ENCODE measurements at regions not wholly inside any gene's neighbourhood (a gene's known extent, or its start where the extent isn't known, plus 50 kb on each side); places are given as distances from the start of the nearest gene placed in this dataset.

DNA sequence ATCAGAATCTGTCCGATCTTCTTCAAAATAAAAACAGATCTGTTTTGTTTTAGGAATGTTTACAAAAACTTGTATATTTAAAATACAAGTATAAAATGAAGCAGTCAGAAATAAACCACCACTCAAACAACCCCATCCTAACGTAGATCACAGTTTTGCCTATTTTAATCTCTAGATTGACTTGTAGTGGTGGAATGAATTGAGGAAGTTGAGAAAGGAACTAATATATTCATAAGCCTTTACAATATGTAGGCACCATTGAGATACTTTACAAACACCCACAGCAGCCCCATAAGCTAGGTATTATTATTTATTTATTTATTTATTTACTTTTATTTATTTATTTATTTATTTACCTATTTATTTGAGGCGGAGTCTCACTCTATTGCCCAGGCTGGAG lies 52.3 kb upstream of the KLF3 start:
- TF ChIP-seq, protein P1, sequence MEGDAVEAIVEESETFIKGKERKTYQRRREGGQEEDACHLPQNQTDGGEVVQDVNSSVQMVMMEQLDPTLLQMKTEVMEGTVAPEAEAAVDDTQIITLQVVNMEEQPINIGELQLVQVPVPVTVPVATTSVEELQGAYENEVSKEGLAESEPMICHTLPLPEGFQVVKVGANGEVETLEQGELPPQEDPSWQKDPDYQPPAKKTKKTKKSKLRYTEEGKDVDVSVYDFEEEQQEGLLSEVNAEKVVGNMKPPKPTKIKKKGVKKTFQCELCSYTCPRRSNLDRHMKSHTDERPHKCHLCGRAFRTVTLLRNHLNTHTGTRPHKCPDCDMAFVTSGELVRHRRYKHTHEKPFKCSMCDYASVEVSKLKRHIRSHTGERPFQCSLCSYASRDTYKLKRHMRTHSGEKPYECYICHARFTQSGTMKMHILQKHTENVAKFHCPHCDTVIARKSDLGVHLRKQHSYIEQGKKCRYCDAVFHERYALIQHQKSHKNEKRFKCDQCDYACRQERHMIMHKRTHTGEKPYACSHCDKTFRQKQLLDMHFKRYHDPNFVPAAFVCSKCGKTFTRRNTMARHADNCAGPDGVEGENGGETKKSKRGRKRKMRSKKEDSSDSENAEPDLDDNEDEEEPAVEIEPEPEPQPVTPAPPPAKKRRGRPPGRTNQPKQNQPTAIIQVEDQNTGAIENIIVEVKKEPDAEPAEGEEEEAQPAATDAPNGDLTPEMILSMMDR (IDR thresholded peaks at IDR 0.05; ENCODE audit: low read depth, low read length), result no peak

DNA sequence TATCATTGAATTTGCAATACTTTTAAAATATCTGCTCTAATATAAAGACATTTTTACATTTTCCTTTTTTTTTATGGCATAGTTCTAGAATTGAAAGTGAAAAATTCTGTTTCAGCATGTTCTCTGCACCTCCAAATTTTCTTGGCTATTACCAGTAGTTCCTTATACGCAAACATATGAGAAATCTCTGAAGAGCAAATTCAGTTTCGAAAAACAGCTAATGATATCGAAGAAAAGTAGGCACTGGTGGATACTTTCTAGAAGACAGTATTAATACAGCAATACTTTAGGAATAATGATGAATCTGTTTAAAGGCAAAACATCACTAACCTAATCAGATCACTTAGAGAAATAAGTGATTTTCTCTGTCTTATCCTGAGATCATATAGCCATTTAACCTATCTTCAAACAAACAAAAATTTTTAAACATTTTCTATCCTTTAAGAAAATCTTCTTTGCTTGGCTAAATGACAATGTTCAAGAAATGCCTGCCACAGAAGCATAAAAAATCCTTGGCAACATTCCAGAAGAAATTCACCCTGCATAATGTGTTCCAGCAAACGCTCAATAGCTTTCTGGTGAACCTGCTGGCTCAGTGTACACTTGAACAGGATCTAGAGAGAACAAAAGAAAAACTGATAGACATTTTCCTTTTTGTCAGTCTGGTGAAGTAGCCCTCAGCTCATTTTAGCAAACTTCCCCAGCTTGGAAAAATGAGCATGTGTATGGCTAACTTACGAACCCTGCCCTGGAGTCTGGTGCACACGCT lies 51.2 kb upstream of the KLF3 start:
- H3K4me3 ChIP-seq (ENCODE audit: low read depth, low read length), result no peak overlapping the region

More for the DNA sequence above, 52.3 kb upstream of the KLF3 start:
- H3K4me3 ChIP-seq (ENCODE audit: low read depth, low read length), result no peak overlapping the region

More for the DNA sequence above, 51.2 kb upstream of the KLF3 start:
- TF ChIP-seq, protein P1 (IDR thresholded peaks at IDR 0.05; ENCODE audit: low read depth, low read length), result no peak

All from WI38 (cell line).